Gastrocnemius medialis (tissue), 4 donors: ENCODE measurements at regions not wholly inside any gene's neighbourhood (a gene's known extent, or its start where the extent isn't known, plus 50 kb on each side); places are given as distances from the start of the nearest gene placed in this dataset.

Source experiments
- POLR2A ChIP-seq, 2 donors: fragments of 450-650 bp; IDR thresholded peaks; one replicate each; pipeline ENCODE4 v1.6.1; 2017; ENCODE audit warnings: antibody characterized with exemption in 2 of 2, mild to moderate bottlenecking in 2 of 2, moderate library complexity in 2 of 2
- TF ChIP-seq, protein P1 (sequence below), 5 experiments: fragments of 450-650 bp in 3 of 5; fragments of 200-600 bp in 2 of 5; sonication (generic) in 2 of 5; IDR thresholded peaks in 4 of 5; conservative IDR thresholded peaks in 1 of 5; 1 replicate in 4 of 5; 2 replicates in 1 of 5; pipeline ENCODE4 v1.5.1; 2016 to 2019; ENCODE audit warnings: antibody characterized with exemption in 5 of 5, mild to moderate bottlenecking in 3 of 5, moderate library complexity in 3 of 5

DNA sequence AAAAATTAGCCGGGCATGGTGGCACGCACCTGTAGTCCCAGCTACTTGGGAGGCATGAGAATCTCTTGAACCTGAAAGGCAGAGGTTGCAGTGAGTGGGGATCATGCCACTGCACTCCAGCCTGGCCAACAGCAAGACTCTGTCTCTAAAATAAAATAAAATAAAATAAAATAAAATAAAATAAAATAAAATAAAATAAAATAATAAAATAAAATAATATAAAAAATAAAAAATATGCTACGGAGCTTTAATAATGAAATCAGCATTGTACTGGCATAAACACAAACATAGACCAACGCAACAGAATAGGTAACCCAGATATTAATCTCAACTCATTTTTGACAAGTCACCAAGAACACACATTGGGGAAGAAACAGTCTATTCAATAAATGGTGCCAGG, 973.4 kb upstream of the SOX11 start:
- TF ChIP-seq, protein P1, sequence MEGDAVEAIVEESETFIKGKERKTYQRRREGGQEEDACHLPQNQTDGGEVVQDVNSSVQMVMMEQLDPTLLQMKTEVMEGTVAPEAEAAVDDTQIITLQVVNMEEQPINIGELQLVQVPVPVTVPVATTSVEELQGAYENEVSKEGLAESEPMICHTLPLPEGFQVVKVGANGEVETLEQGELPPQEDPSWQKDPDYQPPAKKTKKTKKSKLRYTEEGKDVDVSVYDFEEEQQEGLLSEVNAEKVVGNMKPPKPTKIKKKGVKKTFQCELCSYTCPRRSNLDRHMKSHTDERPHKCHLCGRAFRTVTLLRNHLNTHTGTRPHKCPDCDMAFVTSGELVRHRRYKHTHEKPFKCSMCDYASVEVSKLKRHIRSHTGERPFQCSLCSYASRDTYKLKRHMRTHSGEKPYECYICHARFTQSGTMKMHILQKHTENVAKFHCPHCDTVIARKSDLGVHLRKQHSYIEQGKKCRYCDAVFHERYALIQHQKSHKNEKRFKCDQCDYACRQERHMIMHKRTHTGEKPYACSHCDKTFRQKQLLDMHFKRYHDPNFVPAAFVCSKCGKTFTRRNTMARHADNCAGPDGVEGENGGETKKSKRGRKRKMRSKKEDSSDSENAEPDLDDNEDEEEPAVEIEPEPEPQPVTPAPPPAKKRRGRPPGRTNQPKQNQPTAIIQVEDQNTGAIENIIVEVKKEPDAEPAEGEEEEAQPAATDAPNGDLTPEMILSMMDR (IDR thresholded peaks at IDR 0.05 in 4 of 5, conservative IDR thresholded peaks at IDR 0.05 in 1 of 5) = no peak
- TF ChIP-seq POLR2A (IDR thresholded peaks at IDR 0.05) = no peak
